ENCODE measurements at regions not wholly inside any gene's neighbourhood (a gene's known extent, or its start where the extent isn't known, plus 50 kb on each side); places are given as distances from the start of the nearest gene placed in this dataset.

DNA sequence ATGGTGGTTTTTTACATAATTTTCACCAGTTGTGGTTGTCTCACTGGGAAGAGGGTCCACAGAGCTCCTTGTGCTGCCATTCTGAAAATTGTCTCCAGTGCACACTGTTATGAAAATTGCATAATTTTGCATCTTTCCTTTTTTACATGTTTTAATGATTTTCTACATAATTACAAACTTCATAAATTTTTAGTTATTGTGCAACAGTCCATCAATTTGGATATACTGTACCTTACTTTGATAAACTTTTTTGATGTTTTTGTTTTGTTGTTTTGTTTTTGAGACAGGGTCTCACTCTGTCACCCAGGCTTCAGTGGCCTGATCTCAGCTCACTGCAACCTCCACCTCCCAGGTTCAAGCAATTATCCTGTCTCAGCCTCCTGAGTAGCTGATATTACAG, 70.6 kb upstream of the AUTS2 start:
- Histone ChIP-seq H3K9ac (ENCODE audit: low read length) (no peak overlapping the region), H3K27ac (ENCODE audit: low read length) (no peak overlapping the region), H3K9me3 (replicated peaks; ENCODE audit: insufficient read depth, low read length) (no peaks in the 10 kb centered on the region), H3K4me1 (ENCODE audit: low read length) (no peaks in the 10 kb centered on the region), H3K79me2 (ENCODE audit: low read length) (no peaks in the 10 kb centered on the region), H3K9me2 (replicated peaks; ENCODE audit: insufficient read depth, low read length) (no peaks in the 10 kb centered on the region), H3F3A (ENCODE audit: insufficient read depth, low read length) (no peaks in the 10 kb centered on the region), H3K4me3 (ENCODE audit: low read length) (no peak overlapping the region), H3K36me3 (replicated peaks; ENCODE audit: insufficient read depth, low read length) (no peaks in the 10 kb centered on the region), H3K27me3 (replicated peaks; ENCODE audit: insufficient read depth, low read length) (no peaks in the 10 kb centered on the region), H2AFZ (ENCODE audit: low read length) (no peak overlapping the region), H4K20me1 (ENCODE audit: insufficient read depth, low read length) (no peaks in the 10 kb centered on the region), H3K4me2 (ENCODE audit: low read depth, low read length) (no peak overlapping the region)
- DNase-seq: no peak
- TF ChIP-seq, protein P1, sequence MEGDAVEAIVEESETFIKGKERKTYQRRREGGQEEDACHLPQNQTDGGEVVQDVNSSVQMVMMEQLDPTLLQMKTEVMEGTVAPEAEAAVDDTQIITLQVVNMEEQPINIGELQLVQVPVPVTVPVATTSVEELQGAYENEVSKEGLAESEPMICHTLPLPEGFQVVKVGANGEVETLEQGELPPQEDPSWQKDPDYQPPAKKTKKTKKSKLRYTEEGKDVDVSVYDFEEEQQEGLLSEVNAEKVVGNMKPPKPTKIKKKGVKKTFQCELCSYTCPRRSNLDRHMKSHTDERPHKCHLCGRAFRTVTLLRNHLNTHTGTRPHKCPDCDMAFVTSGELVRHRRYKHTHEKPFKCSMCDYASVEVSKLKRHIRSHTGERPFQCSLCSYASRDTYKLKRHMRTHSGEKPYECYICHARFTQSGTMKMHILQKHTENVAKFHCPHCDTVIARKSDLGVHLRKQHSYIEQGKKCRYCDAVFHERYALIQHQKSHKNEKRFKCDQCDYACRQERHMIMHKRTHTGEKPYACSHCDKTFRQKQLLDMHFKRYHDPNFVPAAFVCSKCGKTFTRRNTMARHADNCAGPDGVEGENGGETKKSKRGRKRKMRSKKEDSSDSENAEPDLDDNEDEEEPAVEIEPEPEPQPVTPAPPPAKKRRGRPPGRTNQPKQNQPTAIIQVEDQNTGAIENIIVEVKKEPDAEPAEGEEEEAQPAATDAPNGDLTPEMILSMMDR (IDR thresholded peaks at IDR 0.05; ENCODE audit: low read length): no peak
- TF ChIP-seq EZH2phosphoT487 (IDR thresholded peaks at IDR 0.05; ENCODE audit: low read length) (no peak), EZH2 (optimal IDR thresholded peaks at IDR 0.05; ENCODE audit: low read depth, low read length) (no peak)

DNA sequence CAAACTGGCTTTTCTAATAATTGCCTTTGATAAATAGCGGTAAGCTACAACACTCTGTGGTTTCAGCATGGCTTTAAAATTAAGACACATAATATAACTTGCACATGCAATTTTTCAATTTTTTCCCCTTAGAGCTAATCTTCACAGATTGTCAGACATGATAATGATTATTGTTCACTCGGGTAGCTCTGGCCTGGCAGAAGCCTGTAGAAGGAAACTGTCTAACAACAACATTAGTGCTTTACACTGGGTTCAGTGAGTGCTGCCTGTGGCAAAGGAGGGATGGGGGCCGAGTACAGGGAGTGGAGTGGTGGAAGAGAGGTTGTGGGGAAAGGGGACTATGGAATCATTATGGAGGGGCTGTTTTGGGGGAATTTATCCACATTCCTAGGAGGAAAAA, 67.2 kb upstream of the AUTS2 start:
- H3K9me2 ChIP-seq (replicated peaks; ENCODE audit: insufficient read depth, low read length): no peaks in the 10 kb centered on the region
- no peak overlapping the region for H2AFZ ChIP-seq (ENCODE audit: low read length)
- H3K4me1 ChIP-seq (ENCODE audit: low read length): no peaks in the 10 kb centered on the region
- H3K4me2 ChIP-seq (ENCODE audit: low read depth, low read length): no peak overlapping the region
- H3F3A ChIP-seq (ENCODE audit: insufficient read depth, low read length): no peaks in the 10 kb centered on the region
- H4K20me1 ChIP-seq (ENCODE audit: insufficient read depth, low read length): no peaks in the 10 kb centered on the region
- no peak for DNase-seq
- no peaks in the 10 kb centered on the region for H3K36me3 ChIP-seq (replicated peaks; ENCODE audit: insufficient read depth, low read length)
- H3K9me3 ChIP-seq (replicated peaks; ENCODE audit: insufficient read depth, low read length): no peaks in the 10 kb centered on the region
- no peaks in the 10 kb centered on the region for H3K79me2 ChIP-seq (ENCODE audit: low read length)
- no peaks in the 10 kb centered on the region for H3K27me3 ChIP-seq (replicated peaks; ENCODE audit: insufficient read depth, low read length)
- no peak overlapping the region for H3K4me3 ChIP-seq (ENCODE audit: low read length)
- H3K27ac ChIP-seq (ENCODE audit: low read length): no peak overlapping the region
- TF ChIP-seq EZH2 (optimal IDR thresholded peaks at IDR 0.05; ENCODE audit: low read depth, low read length): no peak
- no peak for TF ChIP-seq EZH2phosphoT487 (IDR thresholded peaks at IDR 0.05; ENCODE audit: low read length)
- TF ChIP-seq, protein P1 (IDR thresholded peaks at IDR 0.05; ENCODE audit: low read length): no peak
- H3K9ac ChIP-seq (ENCODE audit: low read length): no peak overlapping the region

DNA sequence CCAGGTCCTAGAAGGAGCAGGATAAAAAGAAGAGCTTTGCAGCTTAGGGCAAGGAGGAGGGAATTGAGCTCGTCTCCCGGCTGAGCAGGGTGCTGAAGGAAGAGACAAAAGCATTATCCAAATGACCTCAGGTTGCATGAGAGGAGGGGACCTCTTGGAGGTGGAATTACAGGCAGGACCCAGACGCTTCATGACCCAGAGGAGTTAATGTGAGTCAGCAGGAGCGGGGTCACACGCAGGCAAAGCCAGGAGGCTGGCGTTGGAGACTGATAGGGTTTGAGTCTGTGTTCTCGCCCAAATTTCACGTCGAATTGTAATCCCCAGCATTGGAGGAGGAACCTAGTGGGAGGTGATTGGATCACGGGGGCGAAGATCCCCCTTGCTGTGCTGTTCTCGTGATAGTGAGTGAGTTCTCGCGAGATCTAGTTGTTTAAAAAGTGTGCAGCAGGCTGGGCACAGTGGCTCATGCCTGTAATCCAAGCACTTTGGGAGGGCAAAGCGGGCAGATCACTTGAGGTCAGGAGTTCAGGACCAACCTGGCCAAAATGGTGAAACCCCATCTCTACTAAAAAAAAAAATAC, 63.7 kb upstream of the AUTS2 start:
- Histone ChIP-seq H3F3A (ENCODE audit: insufficient read depth, low read length) (no peaks in the 10 kb centered on the region), H3K9me2 (replicated peaks; ENCODE audit: insufficient read depth, low read length) (no peaks in the 10 kb centered on the region), H3K27ac (ENCODE audit: low read length) (no peak overlapping the region), H3K9ac (ENCODE audit: low read length) (no peak overlapping the region), H3K36me3 (replicated peaks; ENCODE audit: insufficient read depth, low read length) (no peaks in the 10 kb centered on the region), H3K4me3 (ENCODE audit: low read length) (no peak overlapping the region), H2AFZ (ENCODE audit: low read length) (no peak overlapping the region), H3K4me1 (ENCODE audit: low read length) (no peaks in the 10 kb centered on the region), H3K4me2 (ENCODE audit: low read depth, low read length) (no peak overlapping the region), H3K9me3 (replicated peaks; ENCODE audit: insufficient read depth, low read length) (no peaks in the 10 kb centered on the region), H4K20me1 (ENCODE audit: insufficient read depth, low read length) (no peaks in the 10 kb centered on the region), H3K79me2 (ENCODE audit: low read length) (no peaks in the 10 kb centered on the region), H3K27me3 (replicated peaks; ENCODE audit: insufficient read depth, low read length) (no peaks in the 10 kb centered on the region)
- no peak for TF ChIP-seq EZH2 (optimal IDR thresholded peaks at IDR 0.05; ENCODE audit: low read depth, low read length)
- TF ChIP-seq EZH2phosphoT487 (IDR thresholded peaks at IDR 0.05; ENCODE audit: low read length): no peak
- TF ChIP-seq, protein P1 (IDR thresholded peaks at IDR 0.05; ENCODE audit: low read length): no peak
- no peak for DNase-seq
